ENCODE measurements at regions not wholly inside any gene's neighbourhood (a gene's known extent, or its start where the extent isn't known, plus 50 kb on each side); places are given as distances from the start of the nearest gene placed in this dataset.

DNA sequence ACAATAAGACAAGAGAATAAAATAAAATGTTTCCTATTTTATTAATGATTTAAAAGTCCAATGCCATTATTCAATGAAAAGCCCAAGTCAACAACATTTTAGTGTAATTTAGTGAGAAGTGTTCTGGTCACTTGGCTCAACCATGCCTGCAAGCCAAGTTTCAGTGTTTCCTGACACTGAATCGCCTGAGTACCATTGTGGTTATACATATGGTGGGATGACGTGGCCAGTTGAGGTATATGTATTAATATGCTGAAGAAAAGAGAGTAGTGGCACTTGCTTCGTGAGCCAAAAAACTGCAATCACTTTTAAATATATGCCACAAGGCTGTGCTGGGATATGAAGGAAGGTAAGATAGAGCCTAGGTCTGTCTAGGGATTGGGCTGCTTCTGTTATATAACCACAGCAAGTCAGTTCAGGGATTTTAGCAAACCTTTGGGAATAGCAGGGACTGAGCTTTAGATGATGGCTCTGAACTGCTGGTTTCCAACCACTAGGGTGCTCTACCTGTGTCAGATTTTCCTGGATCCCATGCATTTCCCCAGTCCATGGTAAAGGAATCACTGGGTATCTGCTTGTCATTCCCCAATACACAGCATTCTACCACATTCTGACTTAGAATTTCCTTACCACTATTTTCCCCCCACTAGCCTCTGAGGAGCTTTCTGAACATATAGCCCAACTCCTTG, 214.0 kb upstream of the PRPS1L1 start:
- ChIA-PET POLR2A (ENCODE audit: unreplicated experiment) (no interaction called here), CTCF (no interaction called here)
- H3K9me3 ChIP-seq (ENCODE audit: control insufficient read depth, insufficient read depth, low read length), result no peaks in the 10 kb centered on the region
- DNase-seq (no peak), ATAC-seq (ENCODE audit: low read depth) (no peak)
- TF ChIP-seq BHLHE40 (IDR thresholded peaks at IDR 0.05; ENCODE audit: low read depth, low read length) (no peak), MAZ (IDR thresholded peaks at IDR 0.05; ENCODE audit: borderline replicate concordance, low read depth, low read length) (no peak), POLR2A (IDR thresholded peaks at IDR 0.05; ENCODE audit: low read depth, low read length) (no peak)
- TF ChIP-seq, protein P1, sequence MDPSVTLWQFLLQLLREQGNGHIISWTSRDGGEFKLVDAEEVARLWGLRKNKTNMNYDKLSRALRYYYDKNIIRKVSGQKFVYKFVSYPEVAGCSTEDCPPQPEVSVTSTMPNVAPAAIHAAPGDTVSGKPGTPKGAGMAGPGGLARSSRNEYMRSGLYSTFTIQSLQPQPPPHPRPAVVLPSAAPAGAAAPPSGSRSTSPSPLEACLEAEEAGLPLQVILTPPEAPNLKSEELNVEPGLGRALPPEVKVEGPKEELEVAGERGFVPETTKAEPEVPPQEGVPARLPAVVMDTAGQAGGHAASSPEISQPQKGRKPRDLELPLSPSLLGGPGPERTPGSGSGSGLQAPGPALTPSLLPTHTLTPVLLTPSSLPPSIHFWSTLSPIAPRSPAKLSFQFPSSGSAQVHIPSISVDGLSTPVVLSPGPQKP (IDR thresholded peaks at IDR 0.05; ENCODE audit: borderline replicate concordance, low read depth, low read length), result no peak
- no peak overlapping the region for H3K56ac ChIP-seq (ENCODE audit: extremely low read depth, insufficient read depth, low read length)
- no peak overlapping the region for H2AK9ac ChIP-seq (replicated peaks; ENCODE audit: low read depth, low read length, poor library complexity)
- no peak overlapping the region for H2BK15ac ChIP-seq (ENCODE audit: low read depth, low read length)
- intact Hi-C loops (cut with micrococcal nuclease) (no loop called here), in situ Hi-C loops (cut with MboI; ENCODE audit: low sequenced_read_pairs) (no loop called here), dilution Hi-C loops (cut with HindIII; ENCODE audit: low sequenced_read_pairs, unreplicated experiment) (no loop called here)
- no peak overlapping the region for H3K14ac ChIP-seq (replicated peaks; ENCODE audit: low read depth, low read length)
- no peak overlapping the region for H3K9ac ChIP-seq (ENCODE audit: low read depth, low read length)
- no peak overlapping the region for H4K5ac ChIP-seq (ENCODE audit: low read depth, low read length)
- no peak overlapping the region for H2BK5ac ChIP-seq (ENCODE audit: low read depth, low read length, poor library complexity, severe bottlenecking)
- H3K4me3 ChIP-seq (ENCODE audit: insufficient read depth, low read depth, low read length), result no peak overlapping the region
- H4K91ac ChIP-seq (ENCODE audit: insufficient read depth, low read depth, low read length), result no peak overlapping the region
- H3K27me3 ChIP-seq (ENCODE audit: control insufficient read depth, insufficient read depth, low read length), result no peaks in the 10 kb centered on the region; the same call in 1 of the 2 replicates
- H2AFZ ChIP-seq (replicated peaks; ENCODE audit: low read length, poor library complexity), result no peak overlapping the region
- no peaks in the 10 kb centered on the region for H3K36me3 ChIP-seq (ENCODE audit: control insufficient read depth, insufficient read depth, low read length)
- H3K18ac ChIP-seq (ENCODE audit: low read depth, low read length), result no peak overlapping the region
- no peak overlapping the region for H3K4me2 ChIP-seq (ENCODE audit: low read depth, low read length)
- H2BK20ac ChIP-seq (ENCODE audit: low read depth, low read length), result no peak overlapping the region
- H4K8ac ChIP-seq (ENCODE audit: low read depth in 2 of 2, low read length in 2 of 2), result no peak overlapping the region
- no peaks in the 10 kb centered on the region for H3K4me1 ChIP-seq (ENCODE audit: control insufficient read depth, insufficient read depth, low read length)
- no peaks in the 10 kb centered on the region for H3K79me1 ChIP-seq (ENCODE audit: low read depth in 1 of 2, low read length in 2 of 2)
- no TSS peak for BruUV-seq (replicated peaks)
- H2AK5ac ChIP-seq (ENCODE audit: low read depth, low read length), result no peak overlapping the region
- no peak overlapping the region for H2BK120ac ChIP-seq (ENCODE audit: low read depth, low read length)
- no peaks in the 10 kb centered on the region for H3K9me1 ChIP-seq (ENCODE audit: insufficient read depth, low read length)
- H3K4ac ChIP-seq (ENCODE audit: low read depth, low read length), result no peak overlapping the region
- no peak overlapping the region for H3K23ac ChIP-seq (ENCODE audit: low read depth, low read length)
- H3K27ac ChIP-seq (ENCODE audit: insufficient read depth, low read length), result no peak overlapping the region
- no peaks in the 10 kb centered on the region for H4K20me1 ChIP-seq (ENCODE audit: insufficient read depth, low read length)
- no CpG with 5 or more reads among the region's 3 CpGs for WGBS, 2 experiments (ENCODE audit: extremely low coverage in 2 of 2, insufficient read length in 1 of 2)

Data from IMR-90 (cell line).